Renal cortex interstitium (tissue), 11 donors: ENCODE measurements at regions not wholly inside any gene's neighbourhood (a gene's known extent, or its start where the extent isn't known, plus 50 kb on each side); places are given as distances from the start of the nearest gene placed in this dataset.
A peak's percentile ranks its signal among the peaks of the same experiment; 100 is the strongest.
"Not testable (repeated sequence)": the region's sequence is repeated elsewhere in the genome, so short reads cannot be mapped to it uniquely, and the experiment has no call there.

Experiments used
- DNase-seq, 11 donors: peaks; one replicate each; pipeline ENCODE4 v3.0.0-alpha.2; 2013; ENCODE audit warnings: low read depth in 9 of 11, low spot score in 4 of 11; ENCODE audit errors: extremely low read depth in 1 of 11

GRCh38 chr16:52976539-52977167 is 76.0 kb downstream of the CHD9NB start:
- no peak for DNase-seq

- DNase-seq = no peak
These were observed 85.0 kb downstream of the CHD9NB start for GRCh38 chr16:52967744-52968143.

GRCh38 chr16:52964290-52964689 is 88.4 kb downstream of the CHD9NB start:
- no peak for DNase-seq

GRCh38 chr16:52963855-52964242 is 88.8 kb downstream of the CHD9NB start:
- DNase-seq = no peak

- peak in 1 of 11 donors; percentile 4 for DNase-seq
These were observed 89.4 kb downstream of the CHD9NB start for GRCh38 chr16:52963212-52963854.

DNA sequence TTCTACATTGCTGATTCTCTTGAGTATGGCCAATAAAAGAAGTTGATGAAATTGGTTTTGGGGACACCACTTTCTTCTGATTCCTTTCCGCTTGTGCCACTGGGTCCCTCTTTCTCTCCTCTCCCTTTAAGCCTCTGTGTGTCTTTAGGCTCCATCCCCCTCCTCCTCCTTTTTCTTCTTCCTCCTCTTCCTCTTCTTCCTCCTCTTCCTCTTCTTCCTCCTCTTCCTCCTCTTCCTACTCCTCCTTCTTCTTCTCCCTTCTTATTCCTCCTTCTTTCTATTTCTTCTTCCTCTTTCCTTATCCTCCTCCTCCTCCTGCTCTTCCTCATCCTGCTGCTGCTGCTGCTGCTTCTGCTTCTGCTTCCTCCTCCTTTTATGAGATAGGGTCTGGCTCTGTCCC is 93.7 kb downstream of the CHD9NB start:
- no peak for DNase-seq

DNA sequence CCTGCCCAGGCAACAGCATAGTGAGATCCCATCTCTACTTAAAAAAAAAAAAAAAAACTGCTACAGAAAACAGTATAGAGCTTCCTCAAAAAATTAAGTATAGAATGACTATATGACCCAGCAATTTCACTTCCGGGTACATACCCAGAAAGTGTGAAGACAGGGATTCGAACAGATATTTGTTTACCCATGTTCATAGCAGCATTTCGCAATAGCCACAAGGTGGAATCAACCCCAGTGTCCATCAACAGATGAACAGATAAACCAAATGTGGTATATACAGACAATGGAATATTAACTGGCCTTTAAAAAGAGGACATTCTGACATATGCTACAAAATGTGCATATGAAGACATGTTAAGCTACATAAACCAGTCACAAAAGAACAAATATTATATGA is 95.5 kb downstream of the CHD9NB start:
- DNase-seq = no peak

GRCh38 chr16:52956044-52956443 is 96.7 kb downstream of the CHD9NB start:
- no peak for DNase-seq

DNA sequence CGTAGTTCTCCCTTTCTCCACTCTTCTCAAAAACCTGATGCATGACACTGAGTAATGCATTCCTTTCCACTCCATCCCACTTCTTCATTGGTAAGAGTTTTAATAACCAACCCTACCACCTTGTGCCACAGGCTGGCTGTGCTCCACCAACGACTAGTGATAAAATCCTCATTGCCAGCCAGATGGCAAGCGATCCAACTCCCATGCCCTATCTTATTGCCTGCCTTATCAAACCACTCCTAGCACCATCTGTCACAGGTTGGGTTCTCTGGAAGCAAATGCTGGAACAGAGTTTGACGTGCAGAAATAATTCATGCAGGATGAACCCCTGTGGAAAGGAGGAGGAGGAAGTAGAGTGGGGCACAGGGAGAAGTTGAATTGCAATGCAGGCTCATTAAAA is 99.5 kb downstream of the CHD9NB start:
- DNase-seq = no peak

DNA sequence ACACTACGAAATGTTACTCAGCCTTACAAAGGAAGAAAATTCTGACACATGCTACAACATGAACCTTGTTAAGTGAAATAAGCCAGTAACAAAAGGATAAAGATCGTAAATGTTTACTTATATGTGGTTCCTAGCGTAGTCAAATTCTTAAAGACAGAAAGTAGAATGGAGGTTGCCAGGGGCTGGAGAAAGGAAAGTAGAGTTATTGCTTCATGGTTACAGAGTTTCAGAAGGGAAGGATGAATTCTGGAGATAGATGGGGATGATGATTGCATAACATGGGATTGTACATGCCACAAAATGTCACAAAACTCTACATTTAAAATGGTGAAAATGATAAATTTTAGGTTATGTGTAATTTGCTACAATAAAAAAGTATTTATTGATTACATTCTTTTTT is 103.8 kb downstream of the CHD9NB start:
- no peak for DNase-seq

DNA sequence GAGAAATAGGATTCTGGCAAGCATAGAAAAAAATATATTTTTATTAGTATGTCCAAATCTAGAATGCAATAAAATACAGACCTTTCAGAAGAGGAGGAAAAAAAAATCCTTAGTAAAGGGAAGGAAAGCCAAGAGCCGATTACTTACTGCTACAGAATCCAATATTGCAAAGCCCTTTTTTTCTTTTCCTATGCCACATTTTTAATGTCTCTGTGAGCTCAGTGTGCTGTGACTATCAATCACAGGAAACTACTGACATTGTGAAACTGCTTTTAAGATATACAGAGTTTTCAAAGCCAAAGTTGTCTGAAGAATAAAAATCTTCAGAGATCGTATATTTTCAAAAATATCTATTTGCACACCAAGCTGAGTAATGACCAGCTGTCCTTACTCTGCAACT is 120.4 kb downstream of the CHD9NB start:
- peak in 2 of 11 donors; percentile 2 to 7 for DNase-seq

GRCh38 chr16:52929478-52930400 is 123.0 kb downstream of the CHD9NB start:
- no peak for DNase-seq

GRCh38 chr16:52928955-52929354 is 123.7 kb downstream of the CHD9NB start:
- no peak for DNase-seq

- no peak for DNase-seq
These were observed 127.6 kb downstream of the CHD9NB start for GRCh38 chr16:52925143-52925542.

DNA sequence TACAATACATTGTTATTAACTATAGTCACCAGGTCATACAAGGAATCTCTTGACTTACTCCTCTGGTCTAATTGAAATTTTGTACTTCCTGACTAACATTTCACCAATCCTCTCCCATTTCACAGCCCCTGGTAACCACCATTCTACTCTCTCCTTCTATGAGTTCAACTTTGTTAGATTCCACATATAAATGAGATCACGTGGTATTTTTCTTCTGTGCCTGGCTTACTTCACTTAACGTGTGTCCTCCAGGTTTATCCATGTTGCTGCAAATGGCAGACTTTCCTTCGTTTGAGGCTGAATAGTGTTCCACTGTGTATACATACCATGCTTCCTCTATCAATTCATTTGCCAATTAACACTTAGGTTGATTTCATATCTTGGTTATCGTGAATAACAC is 128.5 kb downstream of the CHD9NB start:
- no peak for DNase-seq

DNA sequence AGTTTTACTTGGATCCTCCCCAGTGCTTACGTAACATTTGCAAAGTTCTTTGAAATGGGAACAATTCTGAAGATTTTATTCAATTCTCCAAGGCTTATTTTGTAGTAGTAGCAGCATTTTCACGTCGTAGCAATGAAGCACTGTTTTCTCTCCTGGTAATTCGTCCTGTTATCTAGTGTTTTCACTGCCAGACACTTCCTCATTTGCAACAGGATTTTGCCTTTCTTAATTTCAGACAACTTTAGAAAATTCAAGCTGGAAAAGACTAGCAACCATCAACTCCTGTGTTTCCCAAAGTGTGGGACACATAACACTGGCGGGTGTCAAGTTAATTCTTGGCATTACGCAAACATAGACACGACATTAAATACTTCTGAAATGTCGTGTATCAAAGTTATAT is 131.6 kb downstream of the CHD9NB start:
- DNase-seq = no peak

GRCh38 chr16:52920331-52920730 is 132.4 kb downstream of the CHD9NB start:
- no peak for DNase-seq

GRCh38 chr16:52914428-52914827 is 138.3 kb downstream of the CHD9NB start:
- no peak for DNase-seq

DNA sequence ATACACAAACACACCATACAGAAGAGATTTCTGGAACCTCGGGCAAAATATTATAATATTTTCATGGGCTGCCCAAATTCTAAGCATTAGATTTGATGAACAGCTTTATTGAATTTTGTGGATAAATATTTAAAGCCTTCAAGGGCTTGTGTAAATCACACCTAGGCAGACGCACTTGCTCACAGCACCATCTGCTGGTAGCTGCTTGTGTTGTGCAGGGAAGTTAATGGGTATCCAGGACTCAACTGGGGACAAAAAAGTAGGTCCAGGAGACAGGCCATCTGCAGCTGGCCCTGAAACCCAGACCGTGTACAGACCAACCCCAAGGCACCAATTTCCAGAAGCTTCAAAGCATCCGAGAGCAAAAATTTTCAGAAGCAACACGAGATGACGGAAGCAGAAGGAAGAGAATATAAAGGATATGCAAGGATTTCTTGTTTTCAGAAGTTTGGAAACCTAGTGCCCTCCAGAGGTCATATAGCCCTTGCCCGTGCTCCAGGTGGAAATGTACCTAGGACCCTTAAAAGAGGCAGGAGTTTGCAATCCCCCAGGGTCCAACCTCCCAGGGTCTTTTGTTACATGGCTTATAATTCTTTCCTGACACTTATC is 140.0 kb downstream of the CHD9NB start:
- DNase-seq = peak; percentile 29 to 62 (median 45)

GRCh38 chr16:52908057-52908456 is 144.6 kb downstream of the CHD9NB start:
- not testable (repeated sequence) for DNase-seq
